Amygdala (tissue), 56 donors: ENCODE measurements at regions not wholly inside any gene's neighbourhood (a gene's known extent, or its start where the extent isn't known, plus 50 kb on each side); places are given as distances from the start of the nearest gene placed in this dataset.
"Not testable (repeated sequence)": the region's sequence is repeated elsewhere in the genome, so short reads cannot be mapped to it uniquely, and the experiment has no call there.

Experiments
- DNase-seq, 56 donors: peaks; one replicate each; lab custom pipeline; 2025; lab: John Stamatoyannopoulos, UW

GRCh38 chr14:21833836-21834235, 160.2 kb upstream of the OR4E1 start:
- DNase-seq, result no peak

DNA sequence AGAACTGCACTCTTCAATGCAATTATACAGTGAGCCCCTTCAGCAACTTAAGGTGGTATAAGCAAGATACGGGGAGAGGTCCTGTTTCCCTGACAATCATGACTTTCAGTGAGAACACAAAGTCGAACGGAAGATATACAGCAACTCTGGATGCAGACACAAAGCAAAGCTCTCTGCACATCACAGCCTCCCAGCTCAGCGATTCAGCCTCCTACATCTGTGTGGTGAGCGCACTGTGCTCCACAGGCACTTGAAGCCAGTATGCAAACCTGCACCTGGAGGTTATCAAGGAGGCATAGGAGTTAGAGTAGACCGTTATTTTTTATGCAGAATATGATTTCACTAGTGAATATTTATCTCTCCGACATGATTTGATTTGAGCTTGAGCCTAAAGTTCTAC, 152.2 kb upstream of the OR4E1 start:
- no peak for DNase-seq

DNA sequence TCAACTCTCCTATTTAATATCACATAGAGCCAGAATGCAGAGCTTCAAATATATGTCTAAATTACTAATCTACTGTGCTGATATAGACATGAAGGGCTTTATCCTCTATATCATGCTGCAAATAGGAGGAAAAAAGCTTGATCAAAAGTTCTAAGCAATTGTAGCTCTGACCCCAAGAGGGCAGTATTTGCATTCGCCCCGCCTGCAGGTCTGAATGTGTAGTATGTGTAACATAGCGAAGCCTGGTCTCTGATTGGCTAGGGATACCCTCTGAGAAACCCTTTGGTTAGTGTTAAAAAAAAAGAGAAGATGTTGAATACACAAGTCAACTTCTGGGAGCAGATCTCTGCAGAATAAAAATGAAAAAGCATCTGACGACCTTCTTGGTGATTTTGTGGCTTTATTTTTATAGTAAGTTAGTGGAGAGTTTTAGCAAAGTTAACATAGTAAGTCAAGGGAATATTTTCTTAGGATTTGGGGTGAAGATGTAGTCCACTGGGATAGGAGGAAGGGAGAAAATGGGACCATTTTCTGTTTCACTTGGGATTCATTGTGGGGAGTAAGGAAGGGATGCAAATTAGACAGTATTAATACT, 151.6 kb upstream of the OR4E1 start:
- peak in 3 of 56 donors; percentile 0 to 14 (median 2) for DNase-seq

GRCh38 chr14:21822109-21822508, 148.5 kb upstream of the OR4E1 start:
- DNase-seq, result no peak

DNA sequence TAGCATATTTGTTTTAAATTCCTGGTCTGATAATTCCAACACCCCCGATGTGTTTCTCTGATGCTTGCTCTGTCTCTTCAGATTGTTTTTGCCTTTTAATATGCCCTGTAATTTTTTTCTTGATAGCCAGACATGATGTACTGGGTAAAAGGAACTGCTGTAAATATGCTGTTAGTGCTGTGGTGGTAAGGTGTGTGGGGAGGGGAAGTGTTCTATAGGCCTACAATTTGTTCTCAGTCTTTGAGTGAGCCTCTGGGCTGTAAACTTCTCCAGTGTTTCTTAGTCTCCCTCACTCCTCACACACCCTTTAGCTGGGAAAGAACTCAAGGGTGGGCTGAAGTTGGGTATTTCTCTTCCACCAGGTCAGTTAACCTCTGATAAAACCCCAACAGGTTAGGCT, 147.0 kb upstream of the OR4E1 start:
- DNase-seq, result no peak

GRCh38 chr14:21819891-21820290, 146.3 kb upstream of the OR4E1 start:
- DNase-seq, result not testable (repeated sequence)

DNA sequence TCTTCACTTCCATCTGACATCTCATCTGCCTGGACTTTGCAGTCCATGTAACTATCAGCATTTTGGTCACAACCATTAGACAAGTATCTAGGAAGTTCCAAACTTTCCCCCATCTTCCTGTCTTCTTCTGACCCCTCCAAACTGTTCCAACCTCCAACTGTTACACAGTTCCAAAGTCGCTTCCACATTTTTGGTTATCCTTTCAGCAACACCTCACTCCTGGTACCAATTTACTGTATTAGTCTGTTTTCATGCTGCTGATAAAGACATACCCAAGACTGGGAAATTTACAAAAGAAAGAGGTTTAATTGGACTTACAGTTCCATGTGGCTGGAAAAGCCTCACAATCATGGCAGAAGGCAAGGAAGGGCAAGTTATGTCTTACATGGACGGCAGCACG, 143.4 kb upstream of the OR4E1 start:
- not testable (repeated sequence) for DNase-seq

- no peak for DNase-seq
These were observed 134.4 kb upstream of the OR4E1 start for GRCh38 chr14:21807975-21808374.

DNA sequence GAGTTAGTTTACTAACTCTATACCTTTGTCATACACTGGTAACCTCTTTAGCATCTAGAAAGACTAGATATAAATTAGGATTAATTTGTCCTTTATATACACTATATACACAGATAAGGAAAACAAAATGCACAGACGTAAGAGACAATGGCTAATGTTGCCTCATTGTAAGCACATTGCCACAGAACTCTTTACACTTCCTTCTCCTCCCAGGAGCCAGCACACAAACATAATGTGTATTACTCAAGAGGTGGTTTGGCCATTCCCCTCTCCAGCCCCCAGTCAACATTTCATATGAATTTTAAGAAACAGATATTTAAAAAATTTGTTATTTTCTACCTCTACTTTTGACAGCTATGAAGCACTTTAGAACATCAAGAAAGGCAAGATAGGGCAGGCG, 131.4 kb upstream of the OR4E1 start:
- DNase-seq, result no peak

DNA sequence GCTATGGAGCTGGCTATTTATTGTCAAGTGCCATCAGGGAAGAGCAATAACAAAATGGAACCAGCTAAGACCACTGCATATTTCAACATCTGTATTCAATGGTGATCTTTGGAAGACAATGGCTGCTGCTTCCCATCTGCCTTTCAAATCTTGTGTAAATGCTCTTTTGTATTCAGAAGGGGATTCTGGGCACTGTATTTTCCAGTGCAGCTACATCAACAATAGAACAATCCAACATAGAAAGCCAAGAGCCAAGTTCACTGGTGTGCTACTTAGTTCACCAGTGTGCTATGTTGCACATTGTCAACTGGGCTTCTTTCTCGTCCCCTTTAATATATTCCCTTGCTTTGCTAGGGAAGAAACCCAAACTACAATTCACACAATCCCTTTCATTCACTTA, 128.8 kb upstream of the OR4E1 start:
- peak in 6 of 56 donors; percentile 3 to 14 (median 4) for DNase-seq

GRCh38 chr14:21796916-21797315, 123.3 kb upstream of the OR4E1 start:
- peak in 3 of 56 donors; percentile 1 to 12 (median 5) for DNase-seq

GRCh38 chr14:21795456-21795855, 121.8 kb upstream of the OR4E1 start:
- DNase-seq, result no peak

DNA sequence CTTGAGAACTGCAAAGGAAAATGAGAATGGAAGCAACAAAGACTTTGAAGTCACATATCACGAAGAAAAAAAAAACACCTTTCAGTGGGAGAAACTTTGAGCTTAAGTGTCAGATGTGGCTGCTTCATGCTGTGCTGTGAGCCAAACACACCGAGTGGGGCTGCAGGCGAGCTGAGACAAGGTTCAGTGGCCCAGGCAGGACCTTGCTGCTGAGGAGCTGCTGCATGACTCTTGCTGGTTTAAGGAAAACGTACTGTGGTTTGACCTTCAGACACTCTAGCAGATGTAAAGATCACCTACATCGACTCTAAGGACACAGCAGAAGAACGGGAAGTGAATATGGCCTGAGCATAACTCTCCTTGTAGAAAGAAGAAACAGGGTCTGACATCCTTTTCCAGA, 118.1 kb upstream of the OR4E1 start:
- DNase-seq, result no peak

DNA sequence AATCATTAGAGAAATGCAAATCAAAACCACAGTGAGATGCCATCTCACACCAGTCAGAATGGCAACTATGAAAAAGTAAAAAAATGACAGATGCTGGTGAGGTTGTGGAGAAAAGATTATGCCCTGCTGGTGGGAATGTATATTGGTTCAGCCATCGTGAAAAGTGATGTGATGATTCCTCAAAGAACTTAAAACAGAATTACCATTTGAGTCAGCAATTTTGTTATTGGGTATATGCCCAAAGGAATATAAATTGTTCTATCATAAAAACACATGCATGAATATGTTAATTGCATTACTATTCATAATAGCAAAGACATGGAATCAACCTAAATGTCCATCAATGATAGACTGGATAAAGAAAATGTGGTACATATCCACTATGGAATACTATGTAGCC, 115.1 kb upstream of the OR4E1 start:
- not testable (repeated sequence) for DNase-seq

GRCh38 chr14:21787242-21787641, 113.6 kb upstream of the OR4E1 start:
- DNase-seq, result not testable (repeated sequence)

DNA sequence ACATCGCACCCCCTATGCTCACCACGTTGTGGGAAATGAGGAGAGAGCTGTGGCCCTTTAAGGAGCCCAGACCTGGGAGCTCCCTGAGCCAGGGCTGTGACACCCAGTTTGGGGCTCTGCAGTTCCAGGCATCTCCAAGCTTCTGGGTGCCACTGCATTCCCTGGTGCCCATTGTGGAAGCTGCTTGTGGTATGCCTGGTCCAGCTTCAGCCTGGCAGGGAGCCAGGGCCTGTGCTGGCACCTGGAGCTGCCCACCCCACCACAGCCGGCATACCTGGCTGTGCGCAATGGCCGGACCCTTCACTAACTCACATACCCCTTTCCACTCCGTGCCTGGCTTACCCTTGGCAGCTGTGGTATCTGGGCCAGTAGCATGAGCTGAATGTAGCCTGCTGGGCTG, 107.9 kb upstream of the OR4E1 start:
- no peak for DNase-seq

- no peak for DNase-seq
These were observed 106.9 kb upstream of the OR4E1 start for GRCh38 chr14:21780429-21781084.

GRCh38 chr14:21771671-21772070, 98.1 kb upstream of the OR4E1 start:
- DNase-seq, result no peak

DNA sequence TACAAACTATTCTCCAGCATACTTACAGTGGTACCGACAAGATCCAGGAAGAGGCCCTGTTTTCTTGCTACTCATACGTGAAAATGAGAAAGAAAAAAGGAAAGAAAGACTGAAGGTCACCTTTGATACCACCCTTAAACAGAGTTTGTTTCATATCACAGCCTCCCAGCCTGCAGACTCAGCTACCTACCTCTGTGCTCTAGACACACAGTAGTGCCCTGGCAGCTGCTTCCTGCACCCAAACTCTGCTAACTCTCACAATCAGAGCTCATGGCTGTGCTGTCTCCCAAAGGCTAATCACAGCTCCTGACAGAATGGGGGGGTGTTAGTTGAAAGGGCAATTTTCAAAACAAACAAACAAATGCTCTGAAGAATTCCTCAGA, 95.2 kb upstream of the OR4E1 start:
- DNase-seq, result no peak

DNA sequence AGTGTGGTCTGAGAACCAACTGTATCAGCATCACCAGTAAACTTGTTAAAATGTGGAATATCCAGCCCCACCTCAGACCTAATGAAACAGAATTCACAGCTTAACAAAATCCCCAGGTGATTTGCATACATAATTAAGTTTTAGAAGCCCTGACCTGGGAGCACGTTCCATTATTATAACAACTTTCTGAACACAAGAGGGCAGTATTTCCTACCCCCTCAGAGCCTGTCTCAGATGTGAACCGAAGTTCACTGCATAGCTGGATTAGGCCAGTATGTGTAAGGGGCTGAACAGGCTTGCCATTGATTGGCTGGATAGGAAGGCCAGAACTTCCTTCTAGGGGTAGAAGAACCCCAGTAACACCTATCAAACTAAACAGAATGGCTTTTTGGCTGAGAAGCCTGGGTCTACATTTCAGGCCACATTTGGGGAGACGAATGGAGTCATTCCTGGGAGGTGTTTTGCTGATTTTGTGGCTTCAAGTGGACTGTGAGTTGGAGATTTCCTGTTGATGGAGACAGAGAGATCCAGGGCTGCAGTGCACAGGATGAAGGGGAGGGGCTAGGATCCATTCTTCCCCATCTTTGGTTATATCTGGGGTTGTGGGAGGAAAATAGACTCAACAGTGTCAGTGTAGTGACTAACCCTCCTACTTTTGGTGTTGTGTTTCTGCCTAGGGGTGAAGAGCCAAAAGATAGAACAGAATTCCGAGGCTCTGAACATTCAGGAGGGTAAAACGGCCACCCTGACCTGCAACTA, 94.7 kb upstream of the OR4E1 start:
- DNase-seq, result no peak

- DNase-seq, result not testable (repeated sequence)
These were observed 86.7 kb upstream of the OR4E1 start for GRCh38 chr14:21760360-21760759.

DNA sequence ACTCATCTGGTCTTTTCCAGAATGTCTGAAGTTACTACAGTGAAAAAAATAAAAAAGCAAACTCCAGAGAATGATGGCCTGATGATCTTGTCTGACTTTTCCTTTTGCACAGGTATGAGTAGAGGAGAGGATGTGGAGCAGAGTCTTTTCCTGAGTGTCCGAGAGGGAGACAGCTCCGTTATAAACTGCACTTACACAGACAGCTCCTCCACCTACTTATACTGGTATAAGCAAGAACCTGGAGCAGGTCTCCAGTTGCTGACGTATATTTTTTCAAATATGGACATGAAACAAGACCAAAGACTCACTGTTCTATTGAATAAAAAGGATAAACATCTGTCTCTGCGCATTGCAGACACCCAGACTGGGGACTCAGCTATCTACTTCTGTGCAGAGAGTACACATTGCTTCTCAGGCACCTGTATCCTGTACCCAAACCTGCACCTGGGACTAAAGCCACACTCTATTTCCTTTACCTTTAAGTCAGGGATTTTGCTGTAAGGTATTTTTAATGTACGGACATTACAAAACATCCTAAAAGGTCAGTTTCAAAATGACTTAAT, 75.8 kb upstream of the OR4E1 start:
- no peak for DNase-seq
